ENCODE measurements at regions not wholly inside any gene's neighbourhood (a gene's known extent, or its start where the extent isn't known, plus 50 kb on each side); places are given as distances from the start of the nearest gene placed in this dataset.
A peak's percentile ranks its signal among the peaks of the same experiment; 100 is the strongest.

DNA sequence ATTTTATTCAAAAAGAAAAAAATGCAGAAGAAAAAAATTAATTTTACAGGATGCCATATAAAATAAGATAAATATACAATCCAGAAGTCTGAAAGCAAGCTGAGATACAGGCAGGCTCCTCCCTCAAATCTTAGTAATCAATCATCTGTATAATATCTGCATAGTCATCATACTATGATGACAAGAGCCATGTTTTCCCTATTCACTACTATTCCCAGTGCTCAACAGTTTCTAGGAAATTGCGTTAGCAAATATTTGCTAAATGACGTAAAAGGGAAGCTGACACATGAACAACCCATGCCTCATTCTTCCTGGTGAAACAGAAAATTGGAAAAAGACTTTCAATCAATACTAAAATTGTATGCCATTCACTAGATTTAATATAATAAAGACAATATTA is 793.2 kb downstream of the SUCLG1 start (continued):
- TF ChIP-seq ELK1 (CRISPR knock-in tag; IDR thresholded peaks at IDR 0.05) (no peak), FOXP1 (CRISPR knock-in tag; IDR thresholded peaks at IDR 0.05) (no peak), FOS (IDR thresholded peaks at IDR 0.05; ENCODE audit: extremely low read depth, insufficient read length) (no peak), HDAC1 (IDR thresholded peaks at IDR 0.05) (no peak), ZNF668 (CRISPR knock-in tag; IDR thresholded peaks at IDR 0.05) (no peak), CBFA2T3 (IDR thresholded peaks at IDR 0.05) (no peak), ARNT (IDR thresholded peaks at IDR 0.05) (no peak), ATF1 (CRISPR knock-in tag; IDR thresholded peaks at IDR 0.05) (no peak), ATF1 (tag; IDR thresholded peaks at IDR 0.05) (no peak), SREBF1 (IDR thresholded peaks at IDR 0.05; ENCODE audit: borderline replicate concordance, low read depth, low read length) (no peak), ZNF133 (CRISPR knock-in tag; IDR thresholded peaks at IDR 0.05) (no peak), HMGXB4 (CRISPR knock-in tag; IDR thresholded peaks at IDR 0.05) (no peak), ZNF316 (IDR thresholded peaks at IDR 0.05) (peak; percentile 73), NFXL1 (CRISPR knock-in tag; IDR thresholded peaks at IDR 0.05) (no peak), CBX1 (IDR thresholded peaks at IDR 0.05; ENCODE audit: low read depth) (no peak), KHSRP (IDR thresholded peaks at IDR 0.05) (no peak), CEBPB (tag; IDR thresholded peaks at IDR 0.05) (no peak), ZNF23 (CRISPR knock-in tag; IDR thresholded peaks at IDR 0.05) (no peak), ZNF696 (CRISPR knock-in tag; conservative IDR thresholded peaks at IDR 0.05) (no peak), FOXK1 (CRISPR knock-in tag; IDR thresholded peaks at IDR 0.05; ENCODE audit: borderline replicate concordance) (no peak), SIX5 (IDR thresholded peaks at IDR 0.05; ENCODE audit: borderline replicate concordance in 1 of 2, insufficient read depth in 1 of 2, low read depth in 1 of 2, low read length in 2 of 2) (no peak), DACH1 (IDR thresholded peaks at IDR 0.05; ENCODE audit: partially characterized antibody) (no peak), ZNF436 (CRISPR knock-in tag; IDR thresholded peaks at IDR 0.05) (no peak), MXD1 (CRISPR knock-in tag; IDR thresholded peaks at IDR 0.05; ENCODE audit: borderline replicate concordance, poor library complexity, severe bottlenecking) (no peak), RNF2 (IDR thresholded peaks at IDR 0.05) (no peak), RFX1 (IDR thresholded peaks at IDR 0.05) (no peak), ZNF175 (CRISPR knock-in tag; IDR thresholded peaks at IDR 0.05; ENCODE audit: low read depth) (no peak), LCOR (CRISPR knock-in tag; IDR thresholded peaks at IDR 0.05) (no peak), ZNF589 (CRISPR knock-in tag; IDR thresholded peaks at IDR 0.05; ENCODE audit: low read depth) (no peak)
- TF ChIP-seq, protein P1, sequence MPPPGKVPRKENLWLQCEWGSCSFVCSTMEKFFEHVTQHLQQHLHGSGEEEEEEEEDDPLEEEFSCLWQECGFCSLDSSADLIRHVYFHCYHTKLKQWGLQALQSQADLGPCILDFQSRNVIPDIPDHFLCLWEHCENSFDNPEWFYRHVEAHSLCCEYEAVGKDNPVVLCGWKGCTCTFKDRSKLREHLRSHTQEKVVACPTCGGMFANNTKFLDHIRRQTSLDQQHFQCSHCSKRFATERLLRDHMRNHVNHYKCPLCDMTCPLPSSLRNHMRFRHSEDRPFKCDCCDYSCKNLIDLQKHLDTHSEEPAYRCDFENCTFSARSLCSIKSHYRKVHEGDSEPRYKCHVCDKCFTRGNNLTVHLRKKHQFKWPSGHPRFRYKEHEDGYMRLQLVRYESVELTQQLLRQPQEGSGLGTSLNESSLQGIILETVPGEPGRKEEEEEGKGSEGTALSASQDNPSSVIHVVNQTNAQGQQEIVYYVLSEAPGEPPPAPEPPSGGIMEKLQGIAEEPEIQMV (tag; conservative IDR thresholded peaks at IDR 0.05; ENCODE audit: low read depth) = no peak
